ENCODE measurements at regions not wholly inside any gene's neighbourhood (a gene's known extent, or its start where the extent isn't known, plus 50 kb on each side); places are given as distances from the start of the nearest gene placed in this dataset.

DNA sequence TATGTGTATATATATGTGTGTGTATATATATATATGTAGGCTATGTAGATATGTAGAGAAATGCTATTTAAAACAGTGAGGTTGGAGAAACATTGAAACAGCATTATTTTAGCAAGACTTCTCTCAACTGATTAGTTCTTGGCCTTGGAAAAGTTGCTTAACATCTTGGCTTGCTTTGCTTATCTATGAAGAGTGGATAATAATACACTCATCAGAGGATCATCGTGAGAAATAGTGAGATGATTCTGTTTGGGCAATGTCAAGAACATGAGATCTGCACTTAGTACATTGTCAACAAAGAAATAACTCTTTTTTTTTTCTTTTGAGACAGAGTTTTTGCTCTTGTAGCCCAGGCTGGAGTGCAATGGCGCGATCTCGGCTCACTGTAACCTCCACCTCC is 128.3 kb downstream of the KLF5 start:
- TF ChIP-seq, protein P1, sequence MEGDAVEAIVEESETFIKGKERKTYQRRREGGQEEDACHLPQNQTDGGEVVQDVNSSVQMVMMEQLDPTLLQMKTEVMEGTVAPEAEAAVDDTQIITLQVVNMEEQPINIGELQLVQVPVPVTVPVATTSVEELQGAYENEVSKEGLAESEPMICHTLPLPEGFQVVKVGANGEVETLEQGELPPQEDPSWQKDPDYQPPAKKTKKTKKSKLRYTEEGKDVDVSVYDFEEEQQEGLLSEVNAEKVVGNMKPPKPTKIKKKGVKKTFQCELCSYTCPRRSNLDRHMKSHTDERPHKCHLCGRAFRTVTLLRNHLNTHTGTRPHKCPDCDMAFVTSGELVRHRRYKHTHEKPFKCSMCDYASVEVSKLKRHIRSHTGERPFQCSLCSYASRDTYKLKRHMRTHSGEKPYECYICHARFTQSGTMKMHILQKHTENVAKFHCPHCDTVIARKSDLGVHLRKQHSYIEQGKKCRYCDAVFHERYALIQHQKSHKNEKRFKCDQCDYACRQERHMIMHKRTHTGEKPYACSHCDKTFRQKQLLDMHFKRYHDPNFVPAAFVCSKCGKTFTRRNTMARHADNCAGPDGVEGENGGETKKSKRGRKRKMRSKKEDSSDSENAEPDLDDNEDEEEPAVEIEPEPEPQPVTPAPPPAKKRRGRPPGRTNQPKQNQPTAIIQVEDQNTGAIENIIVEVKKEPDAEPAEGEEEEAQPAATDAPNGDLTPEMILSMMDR (IDR thresholded peaks at IDR 0.05) = no peak
- TF ChIP-seq POLR2A (IDR thresholded peaks at IDR 0.05) = no peak

Measured in body of pancreas (tissue), 4 donors.